Transverse colon (tissue), 4 donors: ENCODE measurements at regions not wholly inside any gene's neighbourhood (a gene's known extent, or its start where the extent isn't known, plus 50 kb on each side); places are given as distances from the start of the nearest gene placed in this dataset.

Experiments used
- DNase-seq: peaks from one replicate; pipeline ENCODE4 v3.0.0-alpha.2; 2019
- H3K27ac ChIP-seq, 4 donors: fragments of 200-600 bp; sonication (generic); 2 replicates each; pipeline ENCODE4 v1.5.1; 2016 to 2018; ENCODE audit warnings: inconsistent platforms in 4 of 4
- H3K27me3 ChIP-seq: fragments of 200-600 bp; sonication (generic); 2 replicates; pipeline ENCODE4 v1.5.1; 2017; ENCODE audit warnings: inconsistent platforms
- H3K36me3 ChIP-seq, 4 donors: fragments of 200-600 bp; sonication (generic); 2 replicates each; pipeline ENCODE4 v1.5.1; 2017 to 2019; ENCODE audit warnings: inconsistent platforms in 4 of 4
- H3K4me1 ChIP-seq, 4 donors: fragments of 200-600 bp; sonication (generic); 2 replicates each; pipeline ENCODE4 v1.5.1; 2017 to 2020; ENCODE audit warnings: inconsistent platforms in 4 of 4
- H3K4me3 ChIP-seq, 4 donors: fragments of 200-600 bp; sonication (generic); 1 replicate in 1 of 4; 2 replicates in 3 of 4; pipeline versions ENCODE4 v1.5.1 to v1.6.1; 2017 to 2019; ENCODE audit warnings: inconsistent platforms in 4 of 4
- H3K9me3 ChIP-seq, 2 donors: fragments of 200-600 bp; sonication (generic); 2 replicates each; pipeline ENCODE4 v1.5.1; 2017 to 2019; ENCODE audit warnings: inconsistent platforms in 2 of 2
- EP300 ChIP-seq: sonication (generic); formaldehyde crosslinking; IDR thresholded peaks from one replicate; pipeline ENCODE4 v1.6.1; 2017; ENCODE audit warnings: antibody characterized with exemption, low read depth
- POLR2A ChIP-seq: fragments of 450-650 bp; IDR thresholded peaks from one replicate; pipeline ENCODE4 v1.6.1; 2016; ENCODE audit warnings: antibody characterized with exemption, mild to moderate bottlenecking, moderate library complexity
- POLR2AphosphoS5 ChIP-seq, 3 donors: sonication (generic); formaldehyde crosslinking; IDR thresholded peaks; one replicate each; pipeline ENCODE4 v1.6.1; 2016; ENCODE audit warnings: antibody characterized with exemption in 3 of 3
- WGBS, 2 donors: methylation state at CpG; one replicate each; pipeline ENCODE4 v1.1.5; 2018; ENCODE audit warnings: low coverage in 1 of 2; 5-methylcytosine and 5-hydroxymethylcytosine counted together
- in situ Hi-C, 4 donors: fragments of 200-750 bp; cut with MboI; loops; one replicate each; pipeline versions ENCODE4 v1.15.0 to v1.15.1; 2017; ENCODE audit warnings: low sequenced_read_pairs in 3 of 4, low pct_ligation_motif_present in 1 of 4, low pct_unique_long_range_greater_than_20kb in 1 of 4
- intact Hi-C: fragments of 100-400 bp; cut with DNase I; formaldehyde crosslinking; loops from one replicate; pipeline ENCODE4 v1.15.1; 2023; ENCODE audit warnings: low total_unique reads
- TF ChIP-seq, protein P1 (sequence below), 5 experiments: fragments of 200-600 bp in 3 of 5; fragments of 450-650 bp in 2 of 5; sonication (generic) in 3 of 5; IDR thresholded peaks; 1 replicate in 2 of 5; 2 replicates in 3 of 5; pipeline ENCODE4 v1.5.1; 2016 to 2017; ENCODE audit warnings: antibody characterized with exemption in 5 of 5, inconsistent platforms in 3 of 5, mild to moderate bottlenecking in 2 of 5, moderate library complexity in 1 of 5

GRCh38 chr15:91589360-91589759 is 264.1 kb upstream of the SLCO3A1 start:
- H3K27ac ChIP-seq = no peak overlapping the region
- WGBS, 2 donors = 85 to 87% methylated on average over 3 of the region's 3 CpGs
- no peaks in the 10 kb centered on the region for H3K4me1 ChIP-seq
- H3K27me3 ChIP-seq = no peaks in the 10 kb centered on the region
- no peaks in the 10 kb centered on the region for H3K9me3 ChIP-seq
- H3K36me3 ChIP-seq = no peaks in the 10 kb centered on the region
- no peak overlapping the region for H3K4me3 ChIP-seq
- intact Hi-C loops (no loop called here), in situ Hi-C loops (no loop called here)
- no peak for DNase-seq
- TF ChIP-seq EP300 = no peak
- TF ChIP-seq, protein P1, sequence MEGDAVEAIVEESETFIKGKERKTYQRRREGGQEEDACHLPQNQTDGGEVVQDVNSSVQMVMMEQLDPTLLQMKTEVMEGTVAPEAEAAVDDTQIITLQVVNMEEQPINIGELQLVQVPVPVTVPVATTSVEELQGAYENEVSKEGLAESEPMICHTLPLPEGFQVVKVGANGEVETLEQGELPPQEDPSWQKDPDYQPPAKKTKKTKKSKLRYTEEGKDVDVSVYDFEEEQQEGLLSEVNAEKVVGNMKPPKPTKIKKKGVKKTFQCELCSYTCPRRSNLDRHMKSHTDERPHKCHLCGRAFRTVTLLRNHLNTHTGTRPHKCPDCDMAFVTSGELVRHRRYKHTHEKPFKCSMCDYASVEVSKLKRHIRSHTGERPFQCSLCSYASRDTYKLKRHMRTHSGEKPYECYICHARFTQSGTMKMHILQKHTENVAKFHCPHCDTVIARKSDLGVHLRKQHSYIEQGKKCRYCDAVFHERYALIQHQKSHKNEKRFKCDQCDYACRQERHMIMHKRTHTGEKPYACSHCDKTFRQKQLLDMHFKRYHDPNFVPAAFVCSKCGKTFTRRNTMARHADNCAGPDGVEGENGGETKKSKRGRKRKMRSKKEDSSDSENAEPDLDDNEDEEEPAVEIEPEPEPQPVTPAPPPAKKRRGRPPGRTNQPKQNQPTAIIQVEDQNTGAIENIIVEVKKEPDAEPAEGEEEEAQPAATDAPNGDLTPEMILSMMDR (IDR thresholded peaks at IDR 0.05) = peak in 1 of 5 experiments; percentile 9
- no peak for TF ChIP-seq POLR2A

DNA sequence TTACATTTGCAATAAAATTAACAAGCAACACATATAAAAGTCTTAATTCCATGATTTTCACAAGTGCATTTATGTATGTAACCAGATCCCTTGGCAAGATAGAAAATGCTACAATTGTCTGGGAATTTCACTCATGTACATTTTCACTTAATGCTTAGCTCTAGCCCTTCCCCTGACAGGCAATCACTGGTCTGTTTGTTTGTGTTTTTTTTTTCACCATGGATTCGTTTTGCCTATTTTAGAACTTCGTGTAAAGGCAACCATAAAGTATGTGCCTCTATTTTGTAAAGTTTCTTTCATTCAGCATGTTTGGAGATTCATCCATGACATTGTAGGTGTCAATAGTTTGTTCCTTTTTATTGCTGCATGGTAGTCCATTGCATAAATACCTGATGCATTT is 260.9 kb upstream of the SLCO3A1 start:
- Histone ChIP-seq H3K27ac (no peak overlapping the region), H3K4me3 (no peak overlapping the region), H3K4me1 (no peaks in the 10 kb centered on the region), H3K36me3 (no peaks in the 10 kb centered on the region), H3K27me3 (no peaks in the 10 kb centered on the region), H3K9me3 (no peaks in the 10 kb centered on the region)
- no peak for DNase-seq
- intact Hi-C loops (no loop called here), in situ Hi-C loops (no loop called here)
- WGBS, 2 donors = 56 to 88% methylated on average over 2 of the region's 2 CpGs
- no peak for TF ChIP-seq POLR2AphosphoS5 (IDR thresholded peaks at IDR 0.05)
- TF ChIP-seq, protein P1 (IDR thresholded peaks at IDR 0.05) = no peak

GRCh38 chr15:91593067-91593466 is 260.4 kb upstream of the SLCO3A1 start:
- intact Hi-C loops = no loop called here

DNA sequence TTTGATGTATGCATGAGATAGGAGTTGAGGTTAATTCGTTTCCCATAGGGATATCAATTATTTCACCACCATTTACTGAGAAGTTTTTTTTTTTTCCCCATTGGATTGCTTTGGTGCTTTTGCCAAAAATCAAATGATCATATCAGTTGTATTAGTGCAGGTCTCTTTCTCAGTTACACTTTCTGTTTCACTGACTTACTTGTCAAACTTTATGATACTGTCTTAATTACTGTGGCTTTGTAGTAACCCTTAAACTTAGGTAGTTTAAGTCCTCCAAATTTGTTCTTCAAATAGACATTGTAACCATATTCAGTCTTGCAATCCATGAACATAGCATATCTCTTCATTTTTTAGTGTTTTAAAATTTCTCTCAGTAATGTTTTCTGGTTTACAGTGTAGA is 259.9 kb upstream of the SLCO3A1 start:
- Histone ChIP-seq H3K4me1 (no peaks in the 10 kb centered on the region), H3K9me3 (no peaks in the 10 kb centered on the region), H3K36me3 (no peaks in the 10 kb centered on the region), H3K27me3 (no peaks in the 10 kb centered on the region), H3K27ac (no peak overlapping the region), H3K4me3 (no peak overlapping the region)
- intact Hi-C loops (no loop called here), in situ Hi-C loops (no loop called here)
- 41 to 58% methylated on average over 1 of the region's 1 CpG for WGBS, 2 donors
- DNase-seq = no peak
- TF ChIP-seq POLR2AphosphoS5 (IDR thresholded peaks at IDR 0.05) = no peak
- TF ChIP-seq, protein P1 (IDR thresholded peaks at IDR 0.05) = no peak
- no peak for TF ChIP-seq POLR2A
- TF ChIP-seq EP300 = no peak

More at GRCh38 chr15:91593067-91593466, 260.4 kb upstream of the SLCO3A1 start:
- no peak overlapping the region for H3K27ac ChIP-seq
- no peak overlapping the region for H3K4me3 ChIP-seq
- no peaks in the 10 kb centered on the region for H3K27me3 ChIP-seq
- H3K4me1 ChIP-seq = no peaks in the 10 kb centered on the region
- no peaks in the 10 kb centered on the region for H3K9me3 ChIP-seq
- H3K36me3 ChIP-seq = no peaks in the 10 kb centered on the region
- in situ Hi-C loops = no loop called here
- DNase-seq = no peak
- TF ChIP-seq POLR2A (no peak), POLR2AphosphoS5 (IDR thresholded peaks at IDR 0.05) (no peak), EP300 (no peak)
- TF ChIP-seq, protein P1 (IDR thresholded peaks at IDR 0.05) = no peak
